Fibroblast of mammary gland (primary cell): ENCODE measurements at regions not wholly inside any gene's neighbourhood (a gene's known extent, or its start where the extent isn't known, plus 50 kb on each side); places are given as distances from the start of the nearest gene placed in this dataset.

Source experiments
- DNase-seq: peaks from one replicate; pipeline ENCODE4 v3.0.0-alpha.2; 2010; ENCODE audit warnings: low read depth
- H3K4me3 ChIP-seq: 2 replicates; pipeline ENCODE4 v1.5.1; 2011; ENCODE audit warnings: low read depth, mild to moderate bottlenecking, low read length, moderate library complexity; ENCODE audit not compliant: control insufficient read depth
- TF ChIP-seq, protein P1 (sequence below): conservative IDR thresholded peaks from 2 replicates; pipeline ENCODE4 v1.5.1; 2011; ENCODE audit warnings: low read depth, low read length, inconsistent platforms; ENCODE audit not compliant: control insufficient read depth, insufficient read depth

DNA sequence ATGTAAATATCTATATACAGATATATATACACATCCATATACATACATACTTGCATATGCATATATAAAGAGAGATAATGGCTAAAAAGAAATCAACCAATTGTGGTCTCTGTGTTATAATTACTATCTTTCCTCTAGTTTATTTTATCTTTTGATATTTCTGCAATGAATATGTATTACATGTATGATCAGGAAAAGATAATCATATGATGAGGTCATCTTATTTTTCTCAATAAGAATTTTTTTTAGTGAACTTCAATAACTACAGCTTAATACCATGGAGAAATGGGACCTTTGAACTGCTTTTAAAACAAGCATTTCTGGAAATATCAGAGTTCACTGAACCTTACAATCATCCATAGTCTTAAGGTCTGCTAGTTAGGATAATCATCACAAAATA is 158.0 kb downstream of the HNRNPD start:
- TF ChIP-seq, protein P1, sequence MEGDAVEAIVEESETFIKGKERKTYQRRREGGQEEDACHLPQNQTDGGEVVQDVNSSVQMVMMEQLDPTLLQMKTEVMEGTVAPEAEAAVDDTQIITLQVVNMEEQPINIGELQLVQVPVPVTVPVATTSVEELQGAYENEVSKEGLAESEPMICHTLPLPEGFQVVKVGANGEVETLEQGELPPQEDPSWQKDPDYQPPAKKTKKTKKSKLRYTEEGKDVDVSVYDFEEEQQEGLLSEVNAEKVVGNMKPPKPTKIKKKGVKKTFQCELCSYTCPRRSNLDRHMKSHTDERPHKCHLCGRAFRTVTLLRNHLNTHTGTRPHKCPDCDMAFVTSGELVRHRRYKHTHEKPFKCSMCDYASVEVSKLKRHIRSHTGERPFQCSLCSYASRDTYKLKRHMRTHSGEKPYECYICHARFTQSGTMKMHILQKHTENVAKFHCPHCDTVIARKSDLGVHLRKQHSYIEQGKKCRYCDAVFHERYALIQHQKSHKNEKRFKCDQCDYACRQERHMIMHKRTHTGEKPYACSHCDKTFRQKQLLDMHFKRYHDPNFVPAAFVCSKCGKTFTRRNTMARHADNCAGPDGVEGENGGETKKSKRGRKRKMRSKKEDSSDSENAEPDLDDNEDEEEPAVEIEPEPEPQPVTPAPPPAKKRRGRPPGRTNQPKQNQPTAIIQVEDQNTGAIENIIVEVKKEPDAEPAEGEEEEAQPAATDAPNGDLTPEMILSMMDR = no peak
- DNase-seq = no peak
- H3K4me3 ChIP-seq = no peak overlapping the region

DNA sequence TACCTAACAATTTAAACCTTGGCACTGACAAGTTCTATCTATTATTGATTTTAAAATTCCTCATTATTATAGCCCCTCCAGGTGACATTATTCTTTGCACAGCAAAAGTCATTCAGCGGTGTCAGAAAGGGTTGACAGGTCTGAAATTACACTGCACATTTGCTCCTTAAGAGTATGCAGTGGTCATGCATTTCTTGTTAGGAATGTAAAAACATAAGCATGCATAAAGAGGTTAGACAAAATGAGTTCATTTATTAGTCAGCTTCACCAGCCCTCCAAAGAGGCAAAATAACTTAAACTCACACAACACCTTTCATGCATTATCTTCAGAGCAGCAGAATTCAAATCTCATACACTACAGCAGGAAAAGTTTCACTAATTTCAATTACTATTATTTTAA is 158.8 kb downstream of the HNRNPD start:
- DNase-seq = no peak
- TF ChIP-seq, protein P1 = no peak
- H3K4me3 ChIP-seq = no peak overlapping the region

DNA sequence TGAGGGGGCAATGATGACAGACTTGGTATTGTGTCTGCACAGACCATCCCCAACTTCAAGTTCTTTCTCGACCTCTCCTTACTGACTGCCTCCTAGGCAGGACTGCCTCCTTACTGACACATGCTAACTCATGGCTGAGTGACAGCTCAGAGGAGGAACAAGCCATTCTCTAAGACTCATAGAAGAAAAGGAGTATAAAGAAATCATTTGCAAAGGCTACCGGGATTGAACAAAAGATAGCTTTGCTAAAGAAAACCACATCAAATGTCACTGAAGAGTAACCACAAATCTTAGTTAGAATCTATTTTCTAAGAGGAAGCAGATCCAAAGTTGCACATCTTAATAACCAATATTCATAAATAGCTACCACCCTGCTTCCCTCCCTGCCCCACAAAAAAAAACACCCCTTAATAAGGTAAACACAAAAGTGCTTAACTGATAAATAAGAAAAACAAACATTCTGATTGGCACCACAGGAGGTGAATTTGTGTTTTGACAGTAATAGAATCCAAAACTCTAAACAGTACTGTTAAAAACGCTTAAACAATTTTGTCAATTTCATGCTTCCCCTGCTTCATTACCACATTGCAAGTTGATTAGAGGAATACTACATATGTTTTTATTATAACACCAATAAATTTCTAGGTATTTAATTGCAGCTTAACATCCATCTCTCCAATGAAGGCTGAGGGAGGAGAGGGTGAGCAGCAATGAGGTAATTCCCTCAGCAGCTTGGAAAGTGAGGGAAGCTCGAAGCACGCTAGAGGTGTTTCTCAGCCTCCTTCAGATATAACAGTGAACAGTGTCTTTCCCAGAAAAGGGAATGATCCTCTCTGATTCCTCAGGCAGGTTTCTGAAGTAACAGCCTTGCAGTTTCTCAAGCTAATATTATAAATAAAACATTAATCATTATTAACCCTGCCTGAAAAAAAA is 160.0 kb downstream of the HNRNPD start:
- DNase-seq = no peak
- H3K4me3 ChIP-seq = no peak overlapping the region
- TF ChIP-seq, protein P1 = no peak

DNA sequence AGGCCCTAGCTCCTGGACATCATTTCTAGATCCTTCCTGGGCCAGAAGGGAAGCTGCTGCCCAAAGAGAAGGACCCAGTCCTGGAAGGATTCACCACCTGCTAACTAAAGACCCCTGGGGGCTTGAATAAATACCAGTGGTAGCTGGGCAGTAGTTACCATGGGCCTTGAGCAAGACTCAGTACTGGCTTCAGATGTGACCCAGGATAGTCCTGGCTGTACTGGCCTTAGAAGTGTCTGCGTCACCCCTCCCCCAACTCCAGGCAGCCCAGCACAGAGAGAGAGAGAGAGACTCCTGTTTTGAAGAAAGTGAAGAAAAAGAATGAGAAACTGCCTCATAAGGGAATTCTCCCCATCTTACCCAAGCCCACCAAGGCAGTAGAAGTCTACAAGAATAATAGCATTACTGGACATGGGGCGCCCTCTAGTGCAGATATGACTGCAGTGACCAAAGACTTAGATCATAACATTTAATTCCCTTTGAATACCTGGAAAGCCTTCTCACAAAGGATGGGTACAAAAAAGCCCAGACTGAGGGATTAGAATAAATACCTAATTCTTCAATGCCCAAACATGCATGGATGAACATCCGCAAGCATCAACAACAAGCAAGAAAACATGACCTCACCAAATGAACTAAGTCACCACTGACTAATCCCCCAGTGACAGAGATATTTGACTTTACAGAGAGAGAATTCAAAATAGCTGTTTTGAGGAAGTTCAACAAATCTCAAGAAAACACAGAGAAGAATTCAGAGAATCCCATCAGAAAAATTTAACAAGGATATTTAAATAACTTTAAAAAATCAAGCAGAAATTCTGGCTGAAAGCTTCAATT is 171.8 kb downstream of the HNRNPD start:
- TF ChIP-seq, protein P1 = peak; percentile 67
- H3K4me3 ChIP-seq = no peak overlapping the region
- DNase-seq = peak; percentile 51

DNA sequence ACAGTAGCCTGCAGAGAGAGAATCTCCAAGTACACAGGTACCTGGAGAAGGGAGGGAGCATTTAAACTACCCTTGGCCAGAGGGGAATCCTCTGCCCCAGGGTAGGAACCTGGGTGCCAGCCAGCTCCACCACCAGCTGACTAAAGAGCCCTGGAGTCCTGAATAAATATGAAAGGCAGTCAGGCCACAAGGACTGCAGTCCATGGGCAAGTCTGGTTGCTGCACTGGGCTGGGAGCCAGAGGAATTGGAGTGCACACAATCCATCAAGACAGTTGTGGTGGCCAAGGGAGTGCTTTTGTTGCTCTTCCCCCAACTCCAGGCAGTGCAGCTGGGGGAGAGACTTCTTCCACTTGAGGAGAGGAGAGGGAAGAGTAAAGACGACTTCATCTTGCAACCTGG is 172.5 kb downstream of the HNRNPD start:
- TF ChIP-seq, protein P1 = no peak
- no peak for DNase-seq
- no peak overlapping the region for H3K4me3 ChIP-seq

DNA sequence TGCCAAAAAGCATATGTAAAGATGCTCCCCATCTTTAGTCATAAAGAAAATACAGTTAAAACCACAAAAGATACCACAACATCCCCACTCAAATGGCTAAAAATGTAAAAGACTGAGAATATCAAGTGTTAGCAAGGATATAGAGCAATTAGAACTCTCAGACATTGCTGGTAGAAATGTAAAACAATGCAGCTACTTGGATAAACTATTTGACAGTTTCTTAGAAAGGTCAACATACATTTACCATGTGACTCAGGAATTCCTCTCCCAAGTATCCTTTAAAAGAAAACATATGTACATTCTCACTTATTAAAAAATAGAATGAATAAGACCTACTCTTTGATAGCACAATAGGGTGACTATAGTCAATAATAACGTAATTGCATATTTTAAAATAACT is 173.7 kb downstream of the HNRNPD start:
- DNase-seq = no peak
- H3K4me3 ChIP-seq = no peak overlapping the region
- TF ChIP-seq, protein P1 = no peak
